HL-60 (cell line): ENCODE measurements at regions not wholly inside any gene's neighbourhood (a gene's known extent, or its start where the extent isn't known, plus 50 kb on each side); places are given as distances from the start of the nearest gene placed in this dataset.

ENCODE experiments used
- DNase-seq, 2 experiments: peaks; one replicate each; pipeline ENCODE4 v3.0.0-alpha.2; 2010 to 2020; ENCODE audit warnings: low read depth in 1 of 2, low spot score in 1 of 2
- H3K27ac ChIP-seq: fragments of 250-450 bp; sonication (Bioruptor Pico); replicated peaks from 2 replicates; pipeline ENCODE4 v1.5.1; 2020; ENCODE audit warnings: mild to moderate bottlenecking, moderate library complexity
- H3K27me3 ChIP-seq: fragments of 250-450 bp; sonication (Bioruptor Pico); 2 replicates; pipeline ENCODE4 v1.5.1; 2021; ENCODE audit warnings: mild to moderate bottlenecking, moderate library complexity; ENCODE audit not compliant: insufficient read depth, poor library complexity, severe bottlenecking
- H3K4me3 ChIP-seq: replicated peaks from 2 replicates; pipeline ENCODE4 v1.5.1; 2011; ENCODE audit warnings: mild to moderate bottlenecking, control low read depth, low read length; ENCODE audit not compliant: insufficient read depth
- GABPA ChIP-seq: IDR thresholded peaks from 2 replicates; pipeline ENCODE4 v1.6.1; 2012; ENCODE audit warnings: low read depth
- POLR2AphosphoS5 ChIP-seq: IDR thresholded peaks from 2 replicates; pipeline ENCODE4 v1.6.1; 2012; ENCODE audit warnings: low read depth
- REST ChIP-seq: IDR thresholded peaks from 2 replicates; pipeline ENCODE4 v1.6.1; 2012; ENCODE audit warnings: low read depth; ENCODE audit not compliant: insufficient replicate concordance
- SPI1 ChIP-seq: IDR thresholded peaks from 2 replicates; pipeline ENCODE4 v1.6.1; 2012; ENCODE audit warnings: low read depth, mild to moderate bottlenecking, borderline replicate concordance
- TF ChIP-seq, protein P1 (sequence below): IDR thresholded peaks from one replicate; pipeline ENCODE4 v1.5.1; 2011; ENCODE audit warnings: low read length, control low read depth, inconsistent platforms; ENCODE audit not compliant: insufficient read depth

DNA sequence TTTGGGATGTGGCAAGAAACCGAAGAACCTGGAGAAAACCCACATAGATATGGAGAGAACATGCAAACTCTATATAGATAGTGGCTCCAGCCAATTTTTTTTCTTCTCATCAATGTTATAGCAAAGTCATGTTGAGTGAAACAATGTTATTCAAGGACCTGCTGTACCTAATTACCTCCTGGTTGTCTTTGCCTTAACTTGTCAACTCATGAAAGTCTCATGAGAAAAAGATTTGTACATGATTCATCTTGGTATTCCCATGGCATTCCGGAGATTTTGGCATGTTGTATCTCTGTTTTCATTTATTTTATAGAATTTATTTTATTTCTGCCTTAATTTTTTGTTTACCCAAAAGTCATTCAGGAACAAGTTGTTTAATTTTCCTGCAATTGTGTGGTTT, 303.8 kb upstream of the CDIN1 start:
- no peak for DNase-seq
- no peaks in the 10 kb centered on the region for H3K27me3 ChIP-seq
- TF ChIP-seq REST (no peak), GABPA (no peak), POLR2AphosphoS5 (no peak), SPI1 (no peak)
- TF ChIP-seq, protein P1, sequence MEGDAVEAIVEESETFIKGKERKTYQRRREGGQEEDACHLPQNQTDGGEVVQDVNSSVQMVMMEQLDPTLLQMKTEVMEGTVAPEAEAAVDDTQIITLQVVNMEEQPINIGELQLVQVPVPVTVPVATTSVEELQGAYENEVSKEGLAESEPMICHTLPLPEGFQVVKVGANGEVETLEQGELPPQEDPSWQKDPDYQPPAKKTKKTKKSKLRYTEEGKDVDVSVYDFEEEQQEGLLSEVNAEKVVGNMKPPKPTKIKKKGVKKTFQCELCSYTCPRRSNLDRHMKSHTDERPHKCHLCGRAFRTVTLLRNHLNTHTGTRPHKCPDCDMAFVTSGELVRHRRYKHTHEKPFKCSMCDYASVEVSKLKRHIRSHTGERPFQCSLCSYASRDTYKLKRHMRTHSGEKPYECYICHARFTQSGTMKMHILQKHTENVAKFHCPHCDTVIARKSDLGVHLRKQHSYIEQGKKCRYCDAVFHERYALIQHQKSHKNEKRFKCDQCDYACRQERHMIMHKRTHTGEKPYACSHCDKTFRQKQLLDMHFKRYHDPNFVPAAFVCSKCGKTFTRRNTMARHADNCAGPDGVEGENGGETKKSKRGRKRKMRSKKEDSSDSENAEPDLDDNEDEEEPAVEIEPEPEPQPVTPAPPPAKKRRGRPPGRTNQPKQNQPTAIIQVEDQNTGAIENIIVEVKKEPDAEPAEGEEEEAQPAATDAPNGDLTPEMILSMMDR = no peak
- no peak overlapping the region for H3K27ac ChIP-seq
- no peak overlapping the region for H3K4me3 ChIP-seq

DNA sequence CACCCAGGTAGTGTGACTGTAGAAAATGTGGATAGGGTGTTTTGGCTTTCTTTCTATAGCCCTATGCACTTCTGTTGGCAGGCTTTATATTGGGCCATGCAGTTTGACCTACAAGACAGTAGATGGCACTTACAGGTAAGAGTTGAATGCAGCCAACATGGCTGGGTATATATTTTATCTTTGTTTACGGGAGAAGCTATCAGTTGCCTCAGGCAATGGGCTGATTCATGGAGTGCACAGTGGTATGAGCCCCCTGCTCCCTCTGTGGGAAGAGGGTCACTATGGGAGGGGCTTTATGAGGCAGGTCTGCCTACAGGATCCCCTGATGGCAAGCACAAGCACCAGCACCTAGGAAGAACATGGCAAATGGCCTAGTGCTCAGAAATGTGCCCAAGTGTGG, 301.2 kb upstream of the CDIN1 start:
- no peak overlapping the region for H3K4me3 ChIP-seq
- no peak for TF ChIP-seq SPI1
- TF ChIP-seq, protein P1 = peak; percentile 30
- no peak for DNase-seq
- H3K27ac ChIP-seq = no peak overlapping the region
- H3K27me3 ChIP-seq = no peaks in the 10 kb centered on the region

GRCh38 chr15:36282821-36283220, 296.6 kb upstream of the CDIN1 start:
- Histone ChIP-seq H3K27ac (no peak overlapping the region), H3K4me3 (no peak overlapping the region), H3K27me3 (no peaks in the 10 kb centered on the region)
- no peak for DNase-seq
- TF ChIP-seq SPI1 = no peak
- TF ChIP-seq, protein P1 = no peak
- TF ChIP-seq GABPA = no peak
- TF ChIP-seq POLR2AphosphoS5 = no peak
- no peak for TF ChIP-seq REST

GRCh38 chr15:36284911-36285310, 294.5 kb upstream of the CDIN1 start:
- Histone ChIP-seq H3K4me3 (no peak overlapping the region), H3K27me3 (no peaks in the 10 kb centered on the region), H3K27ac (no peak overlapping the region)
- no peak for DNase-seq
- no peak for TF ChIP-seq REST
- no peak for TF ChIP-seq POLR2AphosphoS5
- no peak for TF ChIP-seq GABPA
- TF ChIP-seq SPI1 = no peak
- TF ChIP-seq, protein P1 = no peak
